ENCODE measurements at regions not wholly inside any gene's neighbourhood (a gene's known extent, or its start where the extent isn't known, plus 50 kb on each side); places are given as distances from the start of the nearest gene placed in this dataset.

DNA sequence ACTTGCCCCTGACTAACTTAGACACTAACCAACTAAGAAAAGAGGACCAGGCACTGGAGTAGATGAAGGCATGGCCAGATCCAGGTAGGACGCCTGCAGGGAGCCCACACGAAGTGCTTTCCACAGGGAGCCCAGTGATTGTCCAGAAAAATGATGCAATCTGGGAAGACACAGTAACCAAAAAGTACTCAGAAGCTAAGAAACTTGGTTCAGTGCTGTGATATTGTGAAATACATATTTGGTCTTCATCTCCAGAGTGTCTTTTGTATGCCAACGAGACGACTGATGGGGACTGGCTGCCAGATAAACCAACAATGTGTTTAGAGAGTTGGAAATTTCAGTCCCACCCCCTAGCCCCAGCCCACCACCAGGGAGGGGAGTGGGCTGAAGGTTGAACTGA lies 135.0 kb downstream of the SP3 start:
- DNase-seq, result no peak

- DNase-seq, result no peak
Observed at GRCh38 chr2:173831312-173832229, 133.6 kb downstream of the SP3 start.

- no peak for DNase-seq
Observed at GRCh38 chr2:173834141-173834540, 131.0 kb downstream of the SP3 start.

DNA sequence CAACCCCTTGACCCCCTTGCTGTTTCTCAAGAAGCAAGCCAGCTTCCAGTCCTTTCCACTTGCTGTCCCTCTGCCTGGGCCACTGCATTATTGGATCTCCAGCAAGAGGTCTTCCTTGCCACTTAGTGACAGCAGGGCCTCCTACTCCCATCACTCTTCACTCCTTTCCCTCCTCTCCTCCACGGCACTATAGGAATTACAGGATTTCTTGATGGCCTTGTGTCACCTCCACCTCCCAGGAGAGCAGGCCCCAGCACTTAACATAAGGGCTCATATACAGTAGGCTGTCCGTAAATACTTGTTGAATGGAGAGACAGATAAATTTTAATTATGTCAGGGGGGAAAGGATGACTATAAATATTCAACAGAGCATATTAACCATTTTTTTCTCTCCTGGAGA lies 129.4 kb downstream of the SP3 start:
- DNase-seq, result no peak

GRCh38 chr2:173841110-173841509 lies 124.1 kb downstream of the SP3 start:
- no peak for DNase-seq

- DNase-seq, result no peak
Observed at GRCh38 chr2:173843526-173843925, 121.6 kb downstream of the SP3 start.

DNA sequence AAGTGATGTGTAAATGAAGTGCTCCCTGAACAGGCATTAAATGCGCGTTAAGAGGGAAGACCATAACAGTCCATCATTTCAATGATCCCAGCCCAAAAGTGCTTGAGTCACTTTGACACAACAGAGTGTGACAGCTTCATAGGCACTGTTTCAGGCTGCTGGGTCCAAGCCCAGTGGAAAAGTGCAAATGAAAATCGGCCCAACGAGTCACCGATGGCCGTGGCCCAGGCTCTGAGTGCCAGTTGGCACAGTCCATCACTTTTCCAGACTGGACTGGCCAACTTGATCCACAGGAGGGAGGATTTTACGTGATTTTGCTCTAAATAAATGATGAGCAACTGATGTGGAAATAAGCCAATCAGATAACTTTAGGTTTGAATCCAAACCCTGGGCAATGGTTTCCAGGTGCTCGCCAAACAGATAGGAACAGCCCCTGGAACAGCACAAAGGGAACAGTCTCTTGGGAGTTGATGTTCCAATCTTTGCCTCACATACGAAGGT lies 114.0 kb downstream of the SP3 start:
- DNase-seq, result no peak

DNA sequence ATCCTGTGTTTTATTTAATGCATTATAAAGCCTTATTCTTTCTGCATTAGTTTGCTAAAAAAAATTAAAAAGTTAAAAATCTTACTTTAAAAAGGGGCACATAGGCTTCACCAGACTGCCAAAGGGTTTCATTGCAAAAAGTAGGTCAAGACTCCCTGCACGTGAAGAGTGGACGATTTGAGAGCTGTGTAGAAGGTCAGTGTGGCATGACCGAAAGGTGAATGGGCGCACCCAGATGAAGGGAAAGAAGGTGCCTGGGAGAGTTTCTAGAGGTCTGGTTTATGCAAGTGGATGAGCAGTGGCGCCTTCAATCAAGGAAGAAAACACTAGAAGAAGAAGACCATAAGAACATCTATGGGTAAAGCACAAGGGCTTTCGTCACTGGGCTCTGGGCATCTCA lies 111.0 kb downstream of the SP3 start:
- no peak for DNase-seq

GRCh38 chr2:173854840-173855239 lies 110.3 kb downstream of the SP3 start:
- DNase-seq, result no peak

GRCh38 chr2:173855661-173856060 lies 109.5 kb downstream of the SP3 start:
- DNase-seq, result no peak

Measured in T-helper 2 cell (primary cell).